ENCODE measurements at regions not wholly inside any gene's neighbourhood (a gene's known extent, or its start where the extent isn't known, plus 50 kb on each side); places are given as distances from the start of the nearest gene placed in this dataset.
A peak's percentile ranks its signal among the peaks of the same experiment; 100 is the strongest.

DNA sequence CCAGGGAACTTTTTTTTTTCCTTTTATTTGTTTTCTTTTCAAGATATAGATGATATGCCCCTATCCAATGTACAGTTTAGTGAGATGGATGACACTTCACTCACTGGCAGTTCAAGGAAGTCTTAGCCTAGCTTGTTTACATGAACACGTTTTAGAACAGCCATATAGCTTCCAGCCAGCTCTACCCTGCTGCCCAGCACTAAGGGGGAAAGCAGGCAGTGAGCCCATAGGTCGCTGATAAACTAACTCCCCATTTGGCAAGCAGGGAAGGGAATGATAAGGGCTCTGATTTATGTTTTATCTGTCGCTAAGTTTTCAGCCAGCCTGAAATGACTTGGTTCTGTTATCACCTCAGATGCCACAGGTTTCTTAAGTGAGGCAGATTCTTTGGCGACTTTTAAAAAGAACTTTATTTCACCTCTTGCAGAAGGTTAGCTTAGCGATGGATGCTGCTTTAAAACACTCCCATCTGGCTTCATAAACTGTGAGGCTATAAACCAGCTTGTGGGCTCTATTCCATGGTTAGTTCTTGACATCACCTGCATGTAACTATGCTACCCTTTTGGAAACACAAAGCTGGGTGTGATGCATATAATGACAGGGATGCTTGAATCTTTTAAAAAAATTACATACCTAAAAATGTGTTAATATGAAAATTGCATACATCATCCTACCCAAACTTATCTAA lies 348.4 kb downstream of the FBXO8 start:
- Histone ChIP-seq H3K4me2 (peak overlapping the region; percentile 64), H3K9me3 (ENCODE audit: low read depth) (no peaks in the 10 kb centered on the region), H3K79me2 (ENCODE audit: low read depth) (no peaks in the 10 kb centered on the region), H4K20me1 (ENCODE audit: low read depth) (no peaks in the 10 kb centered on the region), H3K27ac (peak overlapping the region; percentile 17), H3F3A (ENCODE audit: low read depth) (peaks cover 17% of the 10 kb centered on the region), H3K27me3 (no peaks in the 10 kb centered on the region), H3K4me3 (no peak overlapping the region), H3K9ac (no peak overlapping the region), H3K36me3 (no peaks in the 10 kb centered on the region), H3K4me1 (peaks cover 41% of the 10 kb centered on the region), H2AFZ (replicated peaks) (no peak overlapping the region)
- no peaks in the 10 kb centered on the region for H3K9me3 Mint-ChIP-seq
- no peaks in the 10 kb centered on the region for H3K27me3 Mint-ChIP-seq (ENCODE audit: insufficient read depth, low read depth)
- TF ChIP-seq EZH2phosphoT487 (IDR thresholded peaks at IDR 0.05) (no peak), EZH2 (IDR thresholded peaks at IDR 0.05) (no peak)
- TF ChIP-seq, protein P1, sequence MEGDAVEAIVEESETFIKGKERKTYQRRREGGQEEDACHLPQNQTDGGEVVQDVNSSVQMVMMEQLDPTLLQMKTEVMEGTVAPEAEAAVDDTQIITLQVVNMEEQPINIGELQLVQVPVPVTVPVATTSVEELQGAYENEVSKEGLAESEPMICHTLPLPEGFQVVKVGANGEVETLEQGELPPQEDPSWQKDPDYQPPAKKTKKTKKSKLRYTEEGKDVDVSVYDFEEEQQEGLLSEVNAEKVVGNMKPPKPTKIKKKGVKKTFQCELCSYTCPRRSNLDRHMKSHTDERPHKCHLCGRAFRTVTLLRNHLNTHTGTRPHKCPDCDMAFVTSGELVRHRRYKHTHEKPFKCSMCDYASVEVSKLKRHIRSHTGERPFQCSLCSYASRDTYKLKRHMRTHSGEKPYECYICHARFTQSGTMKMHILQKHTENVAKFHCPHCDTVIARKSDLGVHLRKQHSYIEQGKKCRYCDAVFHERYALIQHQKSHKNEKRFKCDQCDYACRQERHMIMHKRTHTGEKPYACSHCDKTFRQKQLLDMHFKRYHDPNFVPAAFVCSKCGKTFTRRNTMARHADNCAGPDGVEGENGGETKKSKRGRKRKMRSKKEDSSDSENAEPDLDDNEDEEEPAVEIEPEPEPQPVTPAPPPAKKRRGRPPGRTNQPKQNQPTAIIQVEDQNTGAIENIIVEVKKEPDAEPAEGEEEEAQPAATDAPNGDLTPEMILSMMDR (IDR thresholded peaks at IDR 0.05): no peak
- H3K4me3 Mint-ChIP-seq: no peak overlapping the region
- H3K27ac Mint-ChIP-seq: no peak overlapping the region
- DNase-seq (ENCODE audit: low spot score): no peak
- no peaks in the 10 kb centered on the region for H3K36me3 Mint-ChIP-seq
- H3K4me1 Mint-ChIP-seq: peaks cover 21% of the 10 kb centered on the region

DNA sequence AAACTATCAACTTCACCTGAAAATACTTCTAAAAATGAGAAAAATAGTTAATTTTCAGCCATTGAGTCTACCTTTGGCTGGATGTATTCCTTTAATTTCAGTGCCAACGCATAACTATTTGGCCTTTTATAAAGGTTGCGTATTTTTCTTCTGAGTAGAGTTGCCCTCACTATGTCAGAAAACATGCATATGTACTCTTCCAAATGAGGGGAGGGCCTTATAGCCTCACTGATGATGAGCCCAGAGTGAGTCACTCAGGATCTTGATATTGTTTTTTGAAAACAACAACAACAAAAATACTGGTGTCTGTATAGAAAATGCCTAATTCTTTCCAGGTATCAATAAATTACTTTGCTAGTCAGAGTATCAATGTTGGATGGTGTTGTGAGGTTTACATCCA lies 349.3 kb downstream of the FBXO8 start:
- Histone ChIP-seq H3K27me3 (no peaks in the 10 kb centered on the region), H3K9ac (no peak overlapping the region), H4K20me1 (ENCODE audit: low read depth) (no peaks in the 10 kb centered on the region), H2AFZ (replicated peaks) (no peak overlapping the region), H3K4me1 (peaks cover 41% of the 10 kb centered on the region), H3K79me2 (ENCODE audit: low read depth) (no peaks in the 10 kb centered on the region), H3K4me2 (no peak overlapping the region), H3F3A (ENCODE audit: low read depth) (peaks cover 17% of the 10 kb centered on the region), H3K27ac (no peak overlapping the region), H3K36me3 (no peaks in the 10 kb centered on the region), H3K9me3 (ENCODE audit: low read depth) (no peaks in the 10 kb centered on the region), H3K4me3 (no peak overlapping the region)
- Mint-ChIP-seq H3K36me3 (no peaks in the 10 kb centered on the region), H3K27ac (no peak overlapping the region), H3K4me3 (no peak overlapping the region), H3K4me1 (peaks cover 21% of the 10 kb centered on the region), H3K9me3 (no peaks in the 10 kb centered on the region), H3K27me3 (ENCODE audit: insufficient read depth, low read depth) (no peaks in the 10 kb centered on the region)
- TF ChIP-seq EZH2phosphoT487 (IDR thresholded peaks at IDR 0.05): no peak
- TF ChIP-seq, protein P1 (IDR thresholded peaks at IDR 0.05): no peak
- no peak for TF ChIP-seq EZH2 (IDR thresholded peaks at IDR 0.05)
- no peak for DNase-seq (ENCODE audit: low spot score)

- H3K9me3 Mint-ChIP-seq: no peaks in the 10 kb centered on the region
- no peaks in the 10 kb centered on the region for H4K20me1 ChIP-seq (ENCODE audit: low read depth)
- no peaks in the 10 kb centered on the region for H3K27me3 Mint-ChIP-seq (ENCODE audit: insufficient read depth, low read depth)
- H3K4me3 ChIP-seq: no peak overlapping the region
- H3K4me1 Mint-ChIP-seq: peaks cover 21% of the 10 kb centered on the region
- TF ChIP-seq EZH2phosphoT487 (IDR thresholded peaks at IDR 0.05): no peak
- TF ChIP-seq, protein P1 (IDR thresholded peaks at IDR 0.05): no peak
- no peak for TF ChIP-seq EZH2 (IDR thresholded peaks at IDR 0.05)
- H2AFZ ChIP-seq (replicated peaks): no peak overlapping the region
- no peaks in the 10 kb centered on the region for H3K36me3 ChIP-seq
- no peak overlapping the region for H3K4me3 Mint-ChIP-seq
- H3K4me2 ChIP-seq: no peak overlapping the region
- no peaks in the 10 kb centered on the region for H3K9me3 ChIP-seq (ENCODE audit: low read depth)
- H3K4me1 ChIP-seq: peaks cover 41% of the 10 kb centered on the region
- no peak overlapping the region for H3K27ac Mint-ChIP-seq
- no peak for DNase-seq (ENCODE audit: low spot score)
- H3K27me3 ChIP-seq: no peaks in the 10 kb centered on the region
- no peak overlapping the region for H3K27ac ChIP-seq
- H3K9ac ChIP-seq: no peak overlapping the region
- H3F3A ChIP-seq (ENCODE audit: low read depth): peaks cover 17% of the 10 kb centered on the region
- no peaks in the 10 kb centered on the region for H3K79me2 ChIP-seq (ENCODE audit: low read depth)
- H3K36me3 Mint-ChIP-seq: no peaks in the 10 kb centered on the region
These were observed 350.8 kb downstream of the FBXO8 start for GRCh38 chr4:173932701-173933100.
